Gastroesophageal sphincter (tissue), 4 donors: ENCODE measurements at regions not wholly inside any gene's neighbourhood (a gene's known extent, or its start where the extent isn't known, plus 50 kb on each side); places are given as distances from the start of the nearest gene placed in this dataset.
"Not testable (repeated sequence)": the region's sequence is repeated elsewhere in the genome, so short reads cannot be mapped to it uniquely, and the experiment has no call there.

Experiments
- ATAC-seq: fragments of 150-250 bp; one replicate; pipeline ENCODE4 v1.9.1; 2016; ENCODE audit warnings: mild to moderate bottlenecking, moderate library complexity
- H3K27ac ChIP-seq, 4 donors: fragments of 200-600 bp; sonication (generic) in 3 of 4; 1 replicate in 3 of 4; 2 replicates in 1 of 4; pipeline ENCODE4 v1.5.1; 2016 to 2019
- H3K27me3 ChIP-seq: fragments of 200-600 bp; sonication (generic); one replicate; pipeline ENCODE4 v1.5.1; 2019
- H3K36me3 ChIP-seq, 2 donors: fragments of 200-600 bp; sonication (generic); one replicate each; pipeline ENCODE4 v1.5.1; 2019; ENCODE audit warnings: control low read depth in 1 of 2
- H3K4me1 ChIP-seq, 3 donors: fragments of 200-600 bp; sonication (generic); 1 replicate in 2 of 3; 2 replicates in 1 of 3; pipeline ENCODE4 v1.5.1; 2016 to 2019; ENCODE audit warnings: control low read depth in 2 of 3
- H3K4me3 ChIP-seq, 2 donors: fragments of 200-600 bp; sonication (generic); one replicate each; pipeline ENCODE4 v1.5.1; 2019; ENCODE audit warnings: mild to moderate bottlenecking in 1 of 2, moderate library complexity in 1 of 2
- H3K9me3 ChIP-seq, 3 donors: fragments of 200-600 bp; sonication (generic); one replicate each; pipeline ENCODE4 v1.5.1; 2017 to 2019; ENCODE audit warnings: control low read depth in 2 of 3
- CTCF ChIP-seq, 4 experiments: fragments of 200-600 bp in 2 of 4; fragments of 450-650 bp in 2 of 4; sonication (generic) in 1 of 4; IDR thresholded peaks; one replicate each; pipeline ENCODE4 v1.5.1; 2017 to 2019; ENCODE audit warnings: antibody characterized with exemption in 4 of 4, mild to moderate bottlenecking in 2 of 4, moderate library complexity in 2 of 4
- EP300 ChIP-seq: sonication (generic); formaldehyde crosslinking; IDR thresholded peaks from one replicate; pipeline ENCODE4 v1.6.1; 2017; ENCODE audit warnings: antibody characterized with exemption, mild to moderate bottlenecking
- POLR2A ChIP-seq, 2 donors: fragments of 450-650 bp; IDR thresholded peaks; one replicate each; pipeline ENCODE4 v1.6.1; 2017; ENCODE audit warnings: antibody characterized with exemption in 2 of 2, mild to moderate bottlenecking in 2 of 2, moderate library complexity in 1 of 2
- POLR2AphosphoS5 ChIP-seq: sonication (generic); formaldehyde crosslinking; IDR thresholded peaks from one replicate; pipeline ENCODE4 v1.6.1; 2017; ENCODE audit warnings: antibody characterized with exemption
- WGBS, 2 donors: methylation state at CpG; one replicate each; pipeline ENCODE4 v1.1.5; 2018; ENCODE audit warnings: low coverage in 1 of 2; 5-methylcytosine and 5-hydroxymethylcytosine counted together

GRCh38 chr3:105144837-105145236 lies 221.9 kb upstream of the ALCAM start:
- WGBS, 2 donors: 40 to 75% methylated on average over 1 of the region's 1 CpG
- Histone ChIP-seq H3K27ac (no peak overlapping the region), H3K4me3 (no peak overlapping the region), H3K27me3 (no peaks in the 10 kb centered on the region), H3K9me3 (no peaks in the 10 kb centered on the region), H3K36me3 (no peaks in the 10 kb centered on the region), H3K4me1 (peaks cover 0 to 5% (median 0%) of the 10 kb centered on the region in 3 donors)
- ATAC-seq: no peak
- no peak for TF ChIP-seq POLR2AphosphoS5
- no peak for TF ChIP-seq POLR2A (IDR thresholded peaks at IDR 0.05)
- no peak for TF ChIP-seq EP300
- no peak for TF ChIP-seq CTCF (IDR thresholded peaks at IDR 0.05)

- Histone ChIP-seq H3K27ac (no peak overlapping the region), H3K4me3 (no peak overlapping the region), H3K4me1 (peaks cover 0 to 5% (median 0%) of the 10 kb centered on the region in 3 donors), H3K27me3 (no peaks in the 10 kb centered on the region), H3K36me3 (no peaks in the 10 kb centered on the region), H3K9me3 (no peaks in the 10 kb centered on the region)
- 50 to 75% methylated on average over 1 of the region's 1 CpG for WGBS, 2 donors
- no peak for ATAC-seq
- no peak for TF ChIP-seq CTCF (IDR thresholded peaks at IDR 0.05)
- no peak for TF ChIP-seq POLR2AphosphoS5
- TF ChIP-seq POLR2A (IDR thresholded peaks at IDR 0.05): no peak
- TF ChIP-seq EP300: no peak
These were observed 221.2 kb upstream of the ALCAM start for GRCh38 chr3:105145511-105145910.

- H3K36me3 ChIP-seq, H3K9me3 ChIP-seq, ATAC-seq, H3K4me1 ChIP-seq, H3K27me3 ChIP-seq, H3K4me3 ChIP-seq, H3K27ac ChIP-seq: not testable (repeated sequence)
- 89 to 93% methylated on average over 2 of the region's 3 CpGs for WGBS, 2 donors
These were observed 217.5 kb upstream of the ALCAM start for GRCh38 chr3:105149197-105149596.

- no peaks in the 10 kb centered on the region for H3K27me3 ChIP-seq
- H3K4me1 ChIP-seq: no peaks in the 10 kb centered on the region
- H3K4me3 ChIP-seq: no peak overlapping the region
- no peaks in the 10 kb centered on the region for H3K9me3 ChIP-seq
- TF ChIP-seq POLR2AphosphoS5 (no peak), CTCF (IDR thresholded peaks at IDR 0.05) (no peak), EP300 (no peak), POLR2A (IDR thresholded peaks at IDR 0.05) (no peak)
- no peak overlapping the region for H3K27ac ChIP-seq
- ATAC-seq: no peak
- no peaks in the 10 kb centered on the region for H3K36me3 ChIP-seq
- WGBS, 2 donors: 84 to 94% methylated on average over 1 of the region's 1 CpG
These were observed 213.7 kb upstream of the ALCAM start for GRCh38 chr3:105152987-105153386.

- no peak for ATAC-seq
- H3K4me1 ChIP-seq: no peaks in the 10 kb centered on the region
- H3K4me3 ChIP-seq: no peak overlapping the region
- no peaks in the 10 kb centered on the region for H3K9me3 ChIP-seq
- H3K27me3 ChIP-seq: no peaks in the 10 kb centered on the region
- TF ChIP-seq POLR2A (IDR thresholded peaks at IDR 0.05) (no peak), CTCF (IDR thresholded peaks at IDR 0.05) (no peak), EP300 (no peak), POLR2AphosphoS5 (no peak)
- H3K36me3 ChIP-seq: no peaks in the 10 kb centered on the region
- H3K27ac ChIP-seq: no peak overlapping the region
These were observed 212.0 kb upstream of the ALCAM start for GRCh38 chr3:105154692-105155091.
